ENCODE measurements at regions not wholly inside any gene's neighbourhood (a gene's known extent, or its start where the extent isn't known, plus 50 kb on each side); places are given as distances from the start of the nearest gene placed in this dataset.

- Histone ChIP-seq H3K4me1 (replicated peaks in 1 of 2; ENCODE audit: control insufficient read depth in 2 of 2, insufficient read depth in 2 of 2, low read length in 2 of 2) (no peaks in the 10 kb centered on the region), H3K9me1 (ENCODE audit: control insufficient read depth, insufficient read depth, low read length) (no peaks in the 10 kb centered on the region), H3K27ac (ENCODE audit: extremely low read depth, low read depth, low read length) (no peak overlapping the region), H3K9ac (ENCODE audit: insufficient read depth in 1 of 2, low read depth in 2 of 2, low read length in 2 of 2) (no peak overlapping the region), H3K27me3 (ENCODE audit: control insufficient read depth in 2 of 2, insufficient read depth in 2 of 2, low read length in 2 of 2) (no peaks in the 10 kb centered on the region), H3K4me3 (no peak overlapping the region), H3K9me3 (replicated peaks; ENCODE audit: control insufficient read depth, insufficient read depth, low read depth, low read length) (no peaks in the 10 kb centered on the region), H3K79me2 (ENCODE audit: control insufficient read depth, insufficient read depth, low read length) (no peaks in the 10 kb centered on the region), H3K4me2 (ENCODE audit: insufficient read depth, low read length) (no peak overlapping the region), H4K20me1 (replicated peaks; ENCODE audit: control insufficient read depth, insufficient read depth, low read length) (no peaks in the 10 kb centered on the region), H2AFZ (ENCODE audit: low read depth, low read length) (no peak overlapping the region), H3K36me3 (ENCODE audit: control insufficient read depth, insufficient read depth, low read length) (no peaks in the 10 kb centered on the region)
- POLR2A ChIA-PET = no interaction called here
- in situ Hi-C loops (cut with MboI) = no loop called here
- 0% methylated on average over 2 of the region's 2 CpGs for WGBS (ENCODE audit: insufficient coverage, low coverage, missing lambda C conversion rate)
- intact Hi-C loops (cut with micrococcal nuclease) = no loop called here
- BruUV-seq (replicated peaks) = no TSS peak
- DNase-seq (ENCODE audit: extremely low read depth in 1 of 4, low spot score in 3 of 4) (no peak), FAIRE-seq (no peak), ATAC-seq (no peak)
- TF ChIP-seq RFX5 (IDR thresholded peaks at IDR 0.05; ENCODE audit: low read depth, low read length) (no peak), CBFA2T3 (IDR thresholded peaks at IDR 0.05) (no peak)
- CTCF ChIA-PET (ENCODE audit: low intra/inter-chr PET ratio) = no interaction called here
These were observed 288.8 kb upstream of the ADAMTSL1 start for GRCh38 chr9:18185196-18185595.

GRCh38 chr9:18188971-18189370 lies 285.0 kb upstream of the ADAMTSL1 start:
- no peaks in the 10 kb centered on the region for H3K4me1 ChIP-seq (replicated peaks in 1 of 2; ENCODE audit: control insufficient read depth in 2 of 2, insufficient read depth in 2 of 2, low read length in 2 of 2)
- ChIA-PET CTCF (ENCODE audit: low intra/inter-chr PET ratio) (no interaction called here), POLR2A (no interaction called here)
- WGBS (ENCODE audit: insufficient coverage, low coverage, missing lambda C conversion rate) = 0% methylated on average over 3 of the region's 4 CpGs
- H3K9me1 ChIP-seq (ENCODE audit: control insufficient read depth, insufficient read depth, low read length) = no peaks in the 10 kb centered on the region
- no peaks in the 10 kb centered on the region; the same call in 1 of the 2 replicates for H3K9me3 ChIP-seq (replicated peaks; ENCODE audit: control insufficient read depth, insufficient read depth, low read depth, low read length)
- no peak overlapping the region for H2AFZ ChIP-seq (ENCODE audit: low read depth, low read length)
- H3K27me3 ChIP-seq (ENCODE audit: control insufficient read depth in 2 of 2, insufficient read depth in 2 of 2, low read length in 2 of 2) = no peaks in the 10 kb centered on the region
- no peak for FAIRE-seq
- TF ChIP-seq DNMT1 (IDR thresholded peaks at IDR 0.05) = no peak
- no peak for TF ChIP-seq ZNF717 (CRISPR knock-in tag; IDR thresholded peaks at IDR 0.05)
- TF ChIP-seq ZC3H11A (IDR thresholded peaks at IDR 0.05; ENCODE audit: low read depth, low read length) = no peak
- TF ChIP-seq SIX5 (IDR thresholded peaks at IDR 0.05; ENCODE audit: borderline replicate concordance in 1 of 2, insufficient read depth in 1 of 2, low read depth in 1 of 2, low read length in 2 of 2) = no peak
- TF ChIP-seq YY1 (IDR thresholded peaks at IDR 0.05; ENCODE audit: borderline replicate concordance in 1 of 3, control insufficient read depth in 1 of 3, extremely low read depth in 1 of 3, insufficient read depth in 3 of 3, insufficient read length in 1 of 3, insufficient replicate concordance in 2 of 3, low read depth in 1 of 3, low read length in 2 of 3) = no peak
- no peak for TF ChIP-seq CHD1 (IDR thresholded peaks at IDR 0.05; ENCODE audit: low read length)
- no peak for TF ChIP-seq TRIM24 (IDR thresholded peaks at IDR 0.05)
- no peak for TF ChIP-seq CBX1 (IDR thresholded peaks at IDR 0.05; ENCODE audit: low read depth)
- no peak for TF ChIP-seq XRCC3 (IDR thresholded peaks at IDR 0.05)
- TF ChIP-seq HBP1 (CRISPR knock-in tag; IDR thresholded peaks at IDR 0.05) = no peak
- no peak for TF ChIP-seq GTF2E2 (tag; IDR thresholded peaks at IDR 0.05)
- no peak for TF ChIP-seq POLR3A (IDR thresholded peaks at IDR 0.05; ENCODE audit: borderline replicate concordance, extremely low read depth, insufficient read depth, insufficient read length)
- no peak overlapping the region for H3K27ac ChIP-seq (ENCODE audit: extremely low read depth, low read depth, low read length)
- no peaks in the 10 kb centered on the region for H4K20me1 ChIP-seq (replicated peaks; ENCODE audit: control insufficient read depth, insufficient read depth, low read length)
- H3K79me2 ChIP-seq (ENCODE audit: control insufficient read depth, insufficient read depth, low read length) = no peaks in the 10 kb centered on the region
- no peak overlapping the region for H3K9ac ChIP-seq (ENCODE audit: insufficient read depth in 1 of 2, low read depth in 2 of 2, low read length in 2 of 2)
- BruUV-seq (replicated peaks) = no TSS peak
- in situ Hi-C loops (cut with MboI) = no loop called here
- no peak overlapping the region for H3K4me3 ChIP-seq
- intact Hi-C loops (cut with micrococcal nuclease) = no loop called here
- no peak for ATAC-seq
- H3K4me2 ChIP-seq (ENCODE audit: insufficient read depth, low read length) = no peak overlapping the region
- DNase-seq (ENCODE audit: extremely low read depth in 1 of 4, low spot score in 3 of 4) = no peak
- H3K36me3 ChIP-seq (ENCODE audit: control insufficient read depth, insufficient read depth, low read length) = no peaks in the 10 kb centered on the region

Data from K562 (cell line).